SHP77 (cell line): ENCODE measurements at regions not wholly inside any gene's neighbourhood (a gene's known extent, or its start where the extent isn't known, plus 50 kb on each side); places are given as distances from the start of the nearest gene placed in this dataset.

Source experiments
- DNase-seq, 2 experiments: peaks; one replicate each; lab custom pipeline; 2025; lab: John Stamatoyannopoulos, UW

GRCh38 chr7:52146871-52147634, 830.4 kb upstream of the COBL start:
- no peak for DNase-seq

DNA sequence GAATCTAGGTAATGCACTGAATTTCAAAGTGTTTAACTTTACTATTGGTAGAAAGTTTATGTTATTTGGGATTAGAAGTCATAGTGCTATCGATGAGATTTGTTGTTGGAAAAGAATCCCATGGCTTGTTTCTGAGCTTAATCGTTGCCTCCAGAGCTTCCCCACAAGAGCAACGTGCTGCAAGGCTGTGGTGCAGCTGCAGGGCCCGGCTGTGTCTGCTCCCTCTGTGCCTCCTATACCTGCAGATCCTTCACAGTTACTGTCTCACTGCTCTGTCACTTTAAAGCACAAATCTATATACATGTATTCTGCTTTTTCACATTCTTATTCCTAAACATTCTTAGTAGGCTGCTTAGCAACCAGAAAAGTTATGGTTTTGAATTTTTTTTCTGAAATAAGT, 826.6 kb upstream of the COBL start:
- DNase-seq: no peak

GRCh38 chr7:52140851-52141250, 824.2 kb upstream of the COBL start:
- DNase-seq: no peak

GRCh38 chr7:52135403-52135802, 818.8 kb upstream of the COBL start:
- DNase-seq: no peak

GRCh38 chr7:52129278-52129677, 812.7 kb upstream of the COBL start:
- DNase-seq: no peak

DNA sequence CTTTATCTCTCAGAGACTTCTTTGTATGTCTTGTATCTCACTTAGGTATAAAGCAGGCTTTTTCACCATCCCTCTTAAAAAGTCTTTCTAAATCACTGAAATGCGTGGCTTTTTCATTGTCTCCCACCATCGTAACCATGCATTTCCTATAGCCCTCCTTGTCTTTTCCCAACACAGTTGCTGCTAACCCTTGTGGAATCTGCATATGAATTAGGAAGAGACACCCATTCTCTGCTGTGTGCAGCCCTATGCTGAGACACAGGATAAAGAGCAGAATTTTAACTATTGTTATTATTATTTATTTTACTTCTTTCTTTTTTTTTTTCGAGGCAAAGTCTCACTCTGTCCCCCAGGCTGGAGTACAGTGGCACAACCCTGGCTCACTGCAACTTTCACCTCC, 804.3 kb upstream of the COBL start:
- DNase-seq: no peak

DNA sequence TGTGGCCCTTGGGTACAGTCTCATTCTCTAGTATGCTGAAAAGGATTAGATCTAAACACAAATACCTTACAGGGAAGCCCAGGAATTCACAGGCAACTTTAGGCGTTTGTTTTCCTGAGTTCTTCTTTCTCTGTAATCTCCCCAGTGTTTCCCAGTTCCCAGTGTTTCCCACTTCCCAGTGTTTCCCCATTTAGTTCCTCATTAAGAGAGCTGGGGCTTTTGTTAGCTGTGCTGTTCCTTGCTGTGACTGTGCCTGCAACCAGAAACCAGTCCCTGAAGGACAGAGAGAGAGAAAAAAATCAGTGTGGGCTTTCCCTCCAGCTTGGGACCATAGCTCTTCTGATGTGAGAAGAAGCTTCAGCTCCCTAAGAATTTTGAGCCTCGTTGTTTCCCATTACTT, 802.9 kb upstream of the COBL start:
- DNase-seq: no peak

- DNase-seq: no peak
Observed at GRCh38 chr7:52114509-52114908, 797.9 kb upstream of the COBL start.

DNA sequence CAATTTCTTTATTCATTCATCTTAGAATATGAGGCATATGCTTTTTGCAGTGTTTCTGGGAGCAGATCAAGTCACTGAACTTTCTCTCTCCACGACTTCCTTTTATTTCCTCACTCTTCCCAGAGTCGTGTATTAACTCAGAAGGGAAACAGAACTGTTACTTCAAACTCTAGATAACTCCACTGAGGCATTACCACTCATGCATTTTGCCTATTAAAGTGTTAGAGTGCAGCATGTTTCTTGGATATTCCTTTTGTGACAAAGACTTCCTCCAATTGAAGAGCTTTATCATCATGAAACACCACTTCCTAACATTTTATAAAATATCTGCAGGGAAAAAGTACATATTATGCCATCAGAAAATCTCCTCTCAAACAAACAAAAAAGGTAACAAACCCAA, 797.4 kb upstream of the COBL start:
- no peak for DNase-seq

- no peak for DNase-seq
Observed at GRCh38 chr7:52107355-52107754, 790.7 kb upstream of the COBL start.

GRCh38 chr7:52095861-52096260, 779.3 kb upstream of the COBL start:
- DNase-seq: no peak

DNA sequence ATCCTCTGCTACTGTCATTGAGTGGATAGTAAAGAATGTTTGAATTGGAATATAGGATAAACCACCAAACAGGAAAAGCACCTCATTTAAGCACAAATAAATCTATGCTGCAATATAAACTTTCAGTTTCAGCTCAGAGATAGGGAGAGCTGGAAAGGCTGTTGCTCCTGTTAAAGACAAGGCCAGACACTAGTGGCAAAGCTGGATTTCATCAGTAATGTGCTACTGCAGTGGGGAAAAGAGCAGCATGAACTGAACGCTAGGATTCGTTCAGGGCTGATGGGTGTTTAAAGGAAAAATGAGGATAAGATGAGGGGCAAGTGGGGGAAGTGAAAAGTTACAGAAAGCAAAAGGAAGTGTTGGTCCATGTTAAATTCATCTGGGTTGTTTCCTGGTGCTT, 775.4 kb upstream of the COBL start:
- no peak for DNase-seq

DNA sequence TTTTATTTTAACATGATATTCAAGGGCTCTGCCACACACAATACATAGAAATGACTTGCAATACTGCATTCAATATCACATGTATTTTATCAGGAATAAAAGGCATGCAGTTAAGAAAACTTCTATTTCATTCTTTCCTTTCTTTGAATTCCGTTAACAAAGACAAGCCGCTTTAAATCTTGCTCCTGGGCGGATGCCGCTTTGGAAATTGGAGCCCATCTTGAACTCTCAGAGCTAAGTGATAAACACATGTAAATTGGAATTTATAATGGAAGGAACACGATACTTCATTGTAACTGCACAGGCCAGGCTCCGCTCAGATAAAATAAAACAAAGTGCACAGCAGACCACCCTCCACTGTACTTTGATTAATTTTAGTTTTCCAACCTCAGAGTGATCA, 774.5 kb upstream of the COBL start:
- DNase-seq: no peak

DNA sequence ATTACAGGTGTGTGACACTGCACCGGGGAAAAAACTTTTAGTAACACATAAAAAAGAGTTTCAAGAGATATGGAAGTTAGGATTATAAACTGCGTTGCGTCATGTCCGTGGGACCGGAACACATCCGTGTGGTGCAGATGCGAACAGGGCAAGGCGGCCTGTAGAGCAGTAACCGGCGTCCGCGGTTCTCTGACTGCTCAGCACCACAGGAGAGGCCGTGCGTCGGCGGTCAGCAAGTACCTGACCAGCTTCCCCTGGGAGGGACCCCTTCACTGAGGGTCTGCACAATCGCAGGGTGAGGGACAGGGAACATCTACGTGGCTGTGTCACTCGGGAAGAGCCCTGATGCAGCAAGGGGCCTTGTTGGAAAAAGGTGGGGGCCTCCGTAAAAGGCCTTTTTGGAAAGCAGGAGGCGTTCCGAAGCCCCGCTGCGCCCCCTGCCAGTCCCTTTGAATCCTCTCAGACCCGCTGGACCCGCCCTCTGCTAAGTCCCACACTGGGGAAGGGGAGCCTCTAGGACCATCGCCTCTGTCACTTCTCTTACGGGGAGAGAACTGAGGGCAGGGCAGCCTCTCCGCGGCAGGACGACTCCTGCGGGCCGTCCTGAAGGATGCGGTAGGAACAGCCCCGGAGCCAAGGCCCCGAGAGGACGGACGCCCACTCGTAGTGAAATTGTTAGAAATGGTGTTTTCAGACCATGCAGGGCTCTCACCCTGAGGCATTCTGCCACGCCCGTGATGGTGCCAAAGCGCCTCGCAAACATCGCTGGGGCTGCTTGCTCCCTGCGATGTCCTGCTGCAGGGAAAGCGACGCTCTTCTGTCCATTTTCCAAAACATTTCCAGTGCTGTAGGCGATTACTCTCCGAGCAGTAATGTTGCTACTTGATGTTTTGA, 771.6 kb upstream of the COBL start:
- no peak for DNase-seq

DNA sequence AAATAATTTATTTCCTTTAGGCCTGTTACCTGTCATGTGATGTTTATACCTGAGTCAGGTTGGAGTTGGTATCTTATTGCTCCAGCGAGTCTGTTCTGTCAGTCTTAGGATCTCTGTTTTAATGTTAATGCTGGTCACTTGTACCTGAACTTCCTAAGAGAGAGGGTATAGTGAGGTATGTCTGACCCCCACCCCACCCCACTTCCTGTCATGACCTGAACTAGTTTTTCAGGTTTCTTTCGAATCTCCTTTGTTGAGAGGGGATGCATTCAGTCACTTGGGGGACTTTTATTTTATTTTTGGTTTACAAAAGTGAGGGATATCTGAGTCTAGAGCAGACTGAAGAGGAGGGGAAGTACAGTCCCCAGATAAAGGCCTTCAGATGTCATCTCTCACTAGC, 769.0 kb upstream of the COBL start:
- no peak for DNase-seq

DNA sequence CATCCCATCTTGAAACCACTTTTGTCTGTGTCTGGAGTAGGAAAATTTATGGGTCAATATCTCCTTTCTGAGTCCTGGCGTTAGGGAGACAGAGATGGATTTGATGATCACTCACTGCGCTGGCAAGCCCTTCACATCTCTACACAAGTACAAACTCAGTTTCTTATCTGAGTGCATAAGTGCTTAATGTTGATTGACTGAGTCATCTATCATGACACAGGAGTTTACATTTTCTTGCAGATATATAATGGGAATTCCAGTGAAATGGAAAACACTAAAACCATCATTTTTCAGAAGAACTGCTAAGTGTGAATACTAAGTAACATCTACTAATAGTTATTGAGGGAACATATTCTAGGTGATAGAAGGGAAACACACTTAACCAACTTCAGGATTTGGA, 763.9 kb upstream of the COBL start:
- no peak for DNase-seq

DNA sequence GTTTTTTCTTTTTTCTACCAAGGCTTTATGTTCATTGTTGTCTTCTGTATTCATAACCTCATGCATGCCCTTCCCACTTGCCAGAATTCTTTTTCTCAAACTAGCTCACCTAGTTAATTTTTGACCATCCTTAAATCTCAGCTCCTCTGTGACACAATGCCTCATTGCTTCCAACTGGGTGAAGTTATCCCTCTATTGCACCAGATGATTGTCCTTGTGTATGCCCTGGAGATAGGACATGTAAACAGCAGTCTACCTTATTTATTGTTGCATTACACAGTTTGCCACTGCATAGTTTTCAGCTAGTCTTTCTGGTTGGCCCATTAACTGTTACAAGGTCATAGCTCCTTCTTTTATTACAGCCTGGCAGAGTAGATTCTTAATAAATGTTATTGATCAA, 763.1 kb upstream of the COBL start:
- no peak for DNase-seq

GRCh38 chr7:52077571-52077970, 761.0 kb upstream of the COBL start:
- DNase-seq: no peak

DNA sequence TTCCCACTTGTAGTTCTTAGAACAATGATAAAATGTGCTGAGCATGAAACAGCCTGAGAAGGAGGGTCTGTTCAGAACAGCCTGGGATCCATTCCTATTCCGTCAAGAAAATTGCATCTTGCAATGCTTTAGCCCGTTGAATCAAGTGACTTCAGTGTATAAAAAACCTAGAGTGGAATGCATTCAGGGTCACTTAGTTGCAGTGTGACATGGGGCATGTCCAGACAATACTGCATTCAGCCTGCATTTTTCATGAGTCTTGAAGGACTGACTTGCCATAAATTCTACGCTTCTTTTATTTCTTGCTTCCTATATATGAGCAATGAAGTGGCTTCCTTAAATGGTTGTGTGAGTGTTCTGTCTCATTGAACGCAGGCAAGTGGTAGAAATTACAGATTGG, 758.3 kb upstream of the COBL start:
- no peak for DNase-seq

DNA sequence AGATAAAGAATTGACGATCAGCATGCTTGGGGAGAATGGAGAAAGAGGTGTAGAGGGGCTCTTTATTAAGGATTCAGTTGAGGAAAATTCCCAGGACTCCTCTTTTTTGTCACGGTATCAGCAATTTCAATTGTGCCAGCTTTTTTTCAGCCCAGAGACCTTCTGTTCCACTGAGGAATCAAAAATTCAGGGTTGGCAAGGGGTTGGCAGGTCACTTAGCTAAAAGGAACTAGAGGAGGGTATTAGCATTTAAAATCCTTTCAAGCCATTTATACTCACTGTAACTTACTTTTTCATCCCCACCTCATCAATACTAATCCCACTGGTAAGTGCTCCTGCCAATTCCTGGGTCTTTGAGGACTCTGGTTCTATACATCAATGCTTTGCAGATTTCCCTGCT, 757.5 kb upstream of the COBL start:
- no peak for DNase-seq

GRCh38 chr7:52071744-52072143, 755.1 kb upstream of the COBL start:
- DNase-seq: no peak

- DNase-seq: no peak
Observed at GRCh38 chr7:52064493-52064892, 747.9 kb upstream of the COBL start.

GRCh38 chr7:52061666-52062065, 745.1 kb upstream of the COBL start:
- no peak for DNase-seq

DNA sequence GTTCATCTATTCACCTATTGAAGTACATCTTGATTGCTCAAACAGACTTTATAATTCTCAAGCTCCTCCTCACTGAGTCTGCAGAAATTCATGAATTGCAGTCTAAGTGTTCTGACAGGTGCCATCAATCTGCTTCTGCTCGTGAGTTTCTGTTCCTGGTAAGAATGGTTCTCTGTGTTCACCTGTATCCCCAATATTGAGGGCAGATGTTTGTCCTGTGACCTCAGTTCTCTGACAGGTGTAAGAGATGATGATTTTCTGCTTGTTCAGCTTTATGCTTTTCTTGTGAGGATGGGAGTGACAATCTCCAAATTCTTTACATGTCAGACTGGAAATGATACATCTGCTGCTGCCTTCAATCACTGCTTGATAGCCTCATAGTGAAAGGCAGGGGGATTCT, 736.9 kb upstream of the COBL start:
- no peak for DNase-seq
